GM21619 (cell line): ENCODE measurements at regions not wholly inside any gene's neighbourhood (a gene's known extent, or its start where the extent isn't known, plus 50 kb on each side); places are given as distances from the start of the nearest gene placed in this dataset.
"Not testable (repeated sequence)": the region's sequence is repeated elsewhere in the genome, so short reads cannot be mapped to it uniquely, and the experiment has no call there.

Experiments used
- ATAC-seq: cut with Tn5 transposase; IDR thresholded peaks from one replicate; pipeline ENCODE4 v1.9.1; 2021; ENCODE audit not compliant: unreplicated experiment

DNA sequence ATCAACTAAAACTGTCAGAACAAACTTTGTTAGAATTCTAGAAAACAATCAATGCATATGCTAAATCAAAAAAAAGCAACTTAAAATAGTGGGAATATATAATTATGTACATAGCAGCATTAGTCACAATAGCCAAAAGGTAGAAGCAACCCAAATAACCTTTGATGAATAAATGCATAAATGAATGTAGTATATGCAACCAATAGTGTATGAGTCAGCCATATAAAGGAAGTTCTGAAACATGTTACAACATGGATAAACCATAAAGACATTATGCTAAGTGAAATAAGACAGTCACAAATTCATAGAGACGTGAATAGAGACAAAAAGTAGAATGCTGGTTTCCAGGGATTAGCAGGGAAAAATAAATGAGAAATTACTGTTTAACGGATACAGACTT is 762.8 kb upstream of the INTU start:
- ATAC-seq = no peak

DNA sequence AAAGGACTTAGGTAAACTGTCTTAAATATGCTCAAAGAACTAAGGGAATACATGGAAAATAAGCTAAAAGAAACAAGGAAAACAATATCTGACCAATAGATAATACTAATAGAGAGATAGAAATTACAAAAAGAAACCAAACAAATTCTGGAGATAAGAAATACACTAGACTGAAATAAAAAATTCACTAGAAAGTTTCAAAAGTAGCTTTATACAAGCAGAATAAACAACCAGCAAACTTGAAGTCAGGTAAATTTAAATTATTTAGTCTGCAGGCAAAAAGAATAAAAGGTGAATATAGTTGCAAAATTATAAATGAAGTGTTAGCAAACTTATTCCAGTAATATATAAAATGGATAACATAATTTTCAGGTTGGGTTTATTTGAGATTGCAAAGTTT is 760.9 kb upstream of the INTU start:
- ATAC-seq = no peak

DNA sequence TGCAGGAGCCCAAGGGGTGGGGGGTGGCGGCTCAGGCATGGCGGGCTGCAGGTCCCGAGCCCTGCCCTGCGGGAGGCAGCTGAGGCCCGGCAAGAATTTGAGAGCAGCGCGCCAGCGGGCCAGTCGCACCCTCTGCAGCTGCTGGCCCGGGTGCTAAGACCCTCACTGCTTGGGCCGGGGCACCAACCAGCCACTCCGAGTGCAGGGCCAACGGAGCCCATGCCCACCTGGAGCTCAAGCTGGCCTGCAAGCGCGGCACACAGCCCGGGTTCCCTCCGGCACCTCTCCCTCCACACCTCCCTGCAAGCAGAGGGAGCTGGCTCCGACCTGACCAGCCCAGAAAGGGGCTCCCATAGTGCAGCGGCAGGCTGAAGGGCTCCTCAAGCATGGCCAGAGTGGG is 758.2 kb upstream of the INTU start:
- ATAC-seq = no peak

DNA sequence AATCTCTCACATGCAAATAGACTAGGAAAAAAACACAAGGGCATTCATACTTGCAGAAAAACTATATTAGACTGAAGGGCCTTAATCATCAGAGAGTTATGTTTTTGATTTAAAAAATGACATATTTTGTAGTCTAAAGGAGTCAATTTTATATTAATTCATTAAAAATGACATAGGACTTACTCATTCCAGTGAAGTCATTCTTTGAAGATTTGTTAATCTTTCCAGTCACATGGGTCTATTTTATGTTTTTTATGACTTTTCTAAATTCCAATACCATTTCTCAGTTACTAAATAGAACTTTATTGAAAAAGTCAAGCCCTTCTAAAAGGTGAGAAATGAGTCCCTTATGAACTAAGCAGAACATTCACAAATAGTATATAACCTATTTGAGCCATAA is 743.8 kb upstream of the INTU start:
- no peak for ATAC-seq

DNA sequence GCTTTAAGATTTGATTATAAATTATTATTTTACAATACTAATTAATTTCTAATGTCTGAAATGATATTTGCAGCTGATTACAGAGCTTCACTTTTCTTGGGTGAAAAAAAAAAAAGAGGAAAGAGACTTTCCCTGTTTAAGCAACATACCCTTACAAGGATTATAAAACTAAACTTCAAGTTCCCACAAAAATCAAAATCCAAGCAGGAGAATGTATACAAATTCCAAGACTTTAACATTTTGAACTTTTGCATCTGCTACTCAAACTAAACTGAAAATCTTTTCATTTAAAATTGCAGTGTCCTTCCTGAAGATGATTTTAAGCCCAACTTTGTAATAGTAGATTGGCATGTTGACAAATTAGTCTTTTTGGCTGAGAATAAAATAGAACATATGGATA is 742.4 kb upstream of the INTU start:
- no peak for ATAC-seq

DNA sequence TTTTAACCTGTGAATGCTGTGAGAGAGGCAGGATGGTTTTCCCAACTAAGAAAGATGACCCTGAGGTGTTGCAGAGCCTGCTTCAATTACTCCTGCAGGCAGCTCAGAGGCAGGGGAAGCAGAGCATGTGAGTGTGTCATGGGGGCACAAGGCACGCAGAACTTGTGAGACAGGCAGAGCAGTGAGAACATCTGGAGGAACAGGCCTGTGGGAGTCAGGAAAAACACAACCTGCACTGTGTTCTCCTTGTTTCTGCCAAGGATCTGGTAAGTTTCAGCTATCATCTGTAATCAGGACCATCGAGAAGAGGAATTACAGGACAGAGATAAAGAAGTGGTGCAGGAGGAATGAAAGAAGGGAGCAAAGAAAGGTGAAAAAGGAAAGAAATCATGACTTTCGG is 741.8 kb upstream of the INTU start:
- no peak for ATAC-seq

DNA sequence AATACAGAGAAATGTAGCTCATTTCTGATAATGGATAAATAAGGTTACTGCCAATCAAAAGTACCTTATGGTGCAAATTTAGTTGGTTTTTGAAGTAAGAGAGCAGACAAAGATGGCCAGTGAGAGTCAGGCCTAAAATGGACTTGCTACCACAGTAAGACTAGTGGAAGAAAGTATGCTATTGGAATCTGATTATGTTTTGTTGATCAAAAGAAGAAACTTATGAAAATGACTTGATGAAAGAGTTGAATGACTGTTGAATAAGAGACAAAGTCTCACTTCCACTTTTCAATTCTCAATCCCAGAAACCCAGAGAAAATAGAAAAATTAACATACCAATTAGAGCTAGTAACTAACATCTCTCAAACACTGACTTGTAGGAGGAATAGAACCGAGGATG is 737.8 kb upstream of the INTU start:
- no peak for ATAC-seq

DNA sequence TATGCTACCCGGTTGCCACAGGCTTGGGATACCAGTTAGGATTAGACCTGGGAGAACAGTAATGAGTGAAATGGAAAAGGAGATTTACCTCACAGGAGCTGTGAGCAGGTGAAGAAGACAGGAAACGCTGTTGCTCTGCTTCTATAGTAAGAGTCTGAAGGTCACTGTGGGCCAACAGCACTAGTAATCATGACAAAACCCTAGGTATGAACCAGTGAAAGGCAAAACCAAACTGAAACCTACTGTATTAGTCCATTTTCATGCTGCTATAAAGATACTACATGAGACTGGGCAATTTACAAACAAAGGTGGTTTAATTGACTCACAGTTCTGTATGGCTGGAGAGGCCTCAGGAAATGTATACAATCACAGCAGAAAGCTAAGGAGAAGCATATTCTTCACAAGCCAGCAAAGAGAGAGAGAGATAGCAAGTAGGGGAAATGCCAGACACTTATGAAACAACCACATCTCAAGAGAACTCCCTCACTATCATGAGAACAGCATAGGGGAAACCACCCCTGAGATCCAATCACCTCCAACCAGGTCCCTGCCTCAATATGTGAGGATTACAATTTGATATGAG is 736.7 kb upstream of the INTU start:
- no peak for ATAC-seq

DNA sequence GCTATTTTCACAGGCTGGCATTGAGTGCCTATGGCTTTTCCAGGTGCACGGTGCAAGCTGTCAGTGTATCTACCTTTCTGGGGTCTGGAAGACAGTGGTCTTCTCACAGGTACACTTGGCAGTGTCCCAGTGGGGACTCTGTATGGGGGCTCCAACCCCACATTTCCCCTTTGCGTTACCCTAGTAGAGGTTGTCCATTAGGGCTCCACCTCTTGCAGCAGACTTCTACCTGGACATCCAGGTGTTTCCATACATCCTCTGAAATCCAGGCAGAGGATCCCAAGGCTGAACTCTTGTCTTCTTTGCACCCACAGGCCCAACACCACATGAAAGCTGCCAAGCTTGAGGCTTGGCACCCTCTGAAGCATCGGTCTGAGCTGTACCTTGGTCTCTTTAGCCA is 735.7 kb upstream of the INTU start:
- no peak for ATAC-seq

DNA sequence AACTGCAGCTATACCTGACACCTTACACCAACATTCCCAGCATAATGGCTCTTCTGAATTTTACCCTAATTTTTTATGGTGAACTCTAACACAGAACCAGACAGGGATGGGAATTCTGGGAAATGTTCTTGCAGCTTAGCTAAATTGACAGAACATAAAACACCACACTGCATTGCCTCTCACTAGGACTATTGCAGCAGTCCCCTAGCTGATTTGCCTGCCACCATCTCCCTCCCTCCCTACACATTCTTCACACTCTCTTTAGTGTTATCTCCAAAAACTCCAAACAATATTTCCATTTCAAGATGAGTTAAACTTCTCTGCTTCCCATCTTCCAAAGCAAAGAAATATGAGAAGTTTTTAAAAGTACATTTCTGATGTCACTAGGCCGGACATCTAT is 733.9 kb upstream of the INTU start:
- no peak for ATAC-seq

DNA sequence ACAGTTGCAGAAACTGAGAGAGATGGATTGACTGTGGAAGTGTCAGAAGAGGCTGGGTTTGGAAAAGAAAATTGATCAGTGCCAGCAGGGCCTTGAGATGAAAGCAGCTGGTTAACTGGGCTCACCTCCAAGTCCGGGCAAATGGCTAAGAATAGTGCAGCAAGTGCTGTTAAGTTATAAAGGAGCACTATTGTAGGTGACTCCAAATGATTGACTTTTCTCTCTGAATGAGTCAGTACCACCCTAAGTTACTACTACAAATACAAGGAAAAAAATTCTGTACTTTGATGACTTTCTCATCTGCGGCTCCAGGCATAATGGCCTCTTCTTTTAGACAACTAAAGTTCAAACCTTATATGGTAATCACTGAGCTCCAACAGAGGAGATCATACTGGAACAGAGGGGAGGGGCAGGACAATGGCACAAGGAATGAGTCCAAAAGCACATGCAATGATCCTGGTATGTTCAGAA is 733.4 kb upstream of the INTU start:
- no peak for ATAC-seq

DNA sequence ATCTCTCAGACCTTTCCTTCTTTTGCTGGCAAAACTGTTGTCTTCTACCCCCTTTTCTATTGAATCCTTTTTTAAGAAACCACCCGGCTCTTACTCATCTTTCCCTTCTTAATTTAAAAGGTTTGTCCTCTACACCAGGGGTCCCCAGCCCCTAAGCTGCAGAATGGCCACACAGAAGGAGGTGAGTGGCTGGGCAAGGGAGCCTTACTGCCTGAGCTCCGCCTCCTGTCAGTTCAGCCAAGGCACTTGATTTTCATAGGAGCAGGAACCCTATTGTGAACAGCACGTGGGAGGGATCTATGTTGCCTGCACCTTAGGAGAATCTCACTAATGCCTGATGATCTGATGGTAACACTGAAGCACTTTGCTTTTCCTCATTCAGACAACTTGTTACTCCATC is 726.3 kb upstream of the INTU start:
- ATAC-seq = no peak

DNA sequence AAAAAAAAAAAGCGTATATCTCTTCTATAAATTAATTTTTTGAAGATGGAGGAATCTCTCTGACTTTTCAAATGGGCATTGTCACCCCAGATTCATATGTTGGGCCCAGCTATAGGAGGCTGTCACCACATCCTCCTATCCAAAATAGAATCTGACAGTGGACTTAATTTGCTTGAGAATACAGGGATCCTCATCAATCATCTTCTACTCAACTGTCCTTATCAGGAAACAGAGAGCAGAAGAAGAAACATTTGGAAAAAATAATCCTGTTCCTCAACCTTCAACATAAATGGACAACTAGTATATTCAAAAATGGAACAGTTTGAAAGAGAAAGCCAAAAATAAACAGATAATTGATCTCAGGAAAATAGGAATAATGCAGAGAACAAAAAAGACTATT is 725.4 kb upstream of the INTU start:
- no peak for ATAC-seq

DNA sequence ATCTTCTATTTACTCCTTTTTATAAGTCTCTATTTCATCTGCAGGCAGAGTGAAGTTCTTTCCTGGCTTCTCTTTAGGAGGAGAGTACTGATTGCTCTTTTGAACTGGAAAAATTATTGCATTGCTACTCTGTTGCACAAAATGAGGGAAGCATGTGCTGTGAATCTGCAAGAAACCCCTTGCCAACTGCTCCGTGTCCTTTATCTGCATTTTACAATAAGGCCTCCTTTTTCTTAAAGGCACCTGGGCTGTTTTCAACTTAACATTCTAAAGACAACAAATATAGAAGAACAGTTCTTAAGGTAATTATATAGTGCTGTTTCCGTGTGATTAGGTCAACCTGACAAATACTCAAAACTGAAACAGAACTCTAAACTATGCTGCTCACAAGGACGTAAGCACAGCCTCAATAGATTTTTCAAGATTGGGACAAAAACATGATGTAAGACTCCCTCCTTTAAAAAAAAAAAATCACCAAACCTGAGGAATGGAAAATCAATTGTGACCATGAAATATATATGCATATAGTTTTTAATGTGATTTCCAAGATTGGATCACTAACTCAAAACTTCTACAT is 716.6 kb upstream of the INTU start:
- ATAC-seq = no peak

DNA sequence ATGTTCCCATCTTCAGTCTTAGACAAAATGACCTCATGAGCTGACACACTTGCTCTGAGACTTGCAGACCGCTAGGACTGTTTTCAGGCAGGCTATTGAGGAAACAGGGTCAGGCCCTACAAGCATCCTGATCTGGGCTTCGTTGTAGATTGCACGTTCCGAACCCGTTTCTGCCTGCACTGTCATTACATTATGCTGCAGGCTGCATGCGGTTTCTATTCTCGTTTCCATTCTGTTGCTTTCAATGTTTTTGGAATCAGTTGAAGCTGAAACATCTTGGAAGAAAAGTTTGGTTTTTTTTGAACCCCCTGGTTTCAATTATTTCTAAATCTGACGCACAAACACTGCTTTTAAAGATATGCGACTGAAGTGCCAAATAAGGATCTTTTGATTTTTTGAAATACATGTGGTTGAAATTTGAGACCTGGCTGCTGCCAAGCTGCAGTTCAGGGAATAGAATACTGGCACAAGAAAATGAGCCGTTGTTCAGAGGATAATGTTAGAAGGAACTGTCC is 716.1 kb upstream of the INTU start:
- no peak for ATAC-seq

DNA sequence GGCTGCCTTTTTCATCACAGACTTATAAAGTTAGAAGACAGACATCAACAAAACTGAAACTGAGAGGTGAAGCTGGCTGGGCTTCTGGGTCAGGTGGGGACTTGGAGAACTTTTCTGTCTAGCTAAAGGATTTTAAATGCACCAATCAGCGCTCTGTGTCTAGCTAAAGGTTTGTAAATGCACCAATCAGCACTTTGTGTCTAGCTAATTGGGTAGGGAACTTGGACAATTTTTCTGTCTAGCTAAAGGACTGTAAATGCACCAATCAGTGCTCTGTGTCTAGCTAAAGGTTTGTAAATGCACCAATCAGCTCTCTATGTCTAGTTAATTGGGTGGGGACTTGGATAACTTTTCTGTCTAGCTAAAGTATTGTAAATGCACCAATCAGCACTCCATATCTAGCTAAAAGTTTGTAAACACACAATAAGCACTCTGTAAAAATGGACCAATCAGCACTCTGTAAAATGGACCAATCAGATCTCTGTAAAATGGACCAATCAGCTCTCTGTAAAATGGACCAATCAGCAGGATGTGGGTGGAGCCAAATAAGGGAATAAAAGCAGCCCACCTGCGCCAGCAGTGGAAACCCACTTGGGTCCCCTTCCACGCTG is 710.3 kb upstream of the INTU start:
- ATAC-seq = not testable (repeated sequence)

DNA sequence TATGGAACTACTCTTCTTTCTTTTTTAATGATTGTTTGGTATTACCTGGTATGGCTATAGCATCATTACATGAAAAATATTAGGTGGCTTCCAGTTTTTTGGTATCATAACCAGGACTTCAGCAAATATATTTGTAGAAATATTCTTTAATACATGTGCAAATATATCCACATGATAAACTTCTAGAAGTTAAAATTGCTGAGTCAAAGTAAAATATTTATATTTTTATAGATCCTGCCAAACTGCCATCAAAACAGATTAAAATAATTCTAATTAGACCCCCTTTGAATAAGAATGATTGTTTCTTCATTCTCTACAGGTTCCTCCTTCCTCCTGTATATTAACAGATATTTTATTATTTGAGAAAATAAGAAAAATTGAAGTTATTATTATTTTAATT is 708.5 kb upstream of the INTU start:
- ATAC-seq = no peak

DNA sequence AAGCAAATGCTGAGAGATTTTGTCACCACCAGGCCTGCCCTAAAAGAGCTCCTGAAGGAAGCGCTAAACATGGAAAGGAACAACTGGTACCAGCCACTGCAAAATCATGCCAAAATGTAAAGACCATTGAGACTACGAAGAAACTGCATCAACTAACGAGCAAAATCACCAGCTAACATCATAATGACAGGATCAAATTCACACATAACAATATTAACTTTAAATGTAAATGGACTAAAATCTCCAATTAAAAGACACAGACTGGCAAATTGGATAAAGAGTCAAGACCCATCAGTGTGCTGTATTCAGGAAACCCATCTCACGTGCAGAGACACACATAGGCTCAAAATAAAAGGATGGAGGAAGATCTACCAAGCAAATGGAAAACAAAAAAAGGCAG is 702.7 kb upstream of the INTU start:
- ATAC-seq = not testable (repeated sequence)

DNA sequence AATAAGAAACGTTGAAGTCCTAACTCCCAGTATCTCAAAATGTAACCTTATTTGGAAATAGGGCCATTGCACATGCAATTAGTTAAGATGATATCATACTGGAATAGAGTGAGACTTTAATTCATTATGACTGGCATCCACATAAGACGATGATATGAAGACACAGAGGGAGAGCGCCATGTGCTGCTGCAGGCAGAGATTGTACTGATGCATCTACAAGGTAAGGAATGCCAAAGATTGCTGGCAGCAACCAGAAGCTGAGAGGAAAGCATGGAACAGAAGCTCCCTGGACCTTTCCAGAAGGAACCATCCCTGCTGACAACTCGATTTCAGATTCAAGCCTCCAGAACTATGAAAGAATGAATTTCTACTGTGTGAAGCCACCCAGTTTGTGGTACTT is 697.0 kb upstream of the INTU start:
- no peak for ATAC-seq

DNA sequence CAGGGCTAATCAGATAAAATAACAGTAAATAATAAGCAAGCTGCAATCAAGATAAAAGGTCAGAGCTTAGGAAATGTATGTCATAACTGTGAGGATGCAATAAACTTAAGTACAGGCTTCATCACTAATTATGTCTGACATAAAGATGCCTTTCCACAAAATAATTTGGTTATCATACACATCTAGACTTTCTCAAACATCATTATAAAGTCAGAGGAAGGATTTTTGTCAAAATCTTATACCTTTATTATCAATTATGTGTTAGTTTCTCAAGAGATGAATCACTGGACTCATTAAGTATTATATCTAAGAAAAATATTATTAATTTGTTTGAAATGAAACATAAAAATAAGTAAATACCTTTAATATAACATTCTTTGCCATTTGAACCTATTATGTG is 695.4 kb upstream of the INTU start:
- ATAC-seq = no peak

DNA sequence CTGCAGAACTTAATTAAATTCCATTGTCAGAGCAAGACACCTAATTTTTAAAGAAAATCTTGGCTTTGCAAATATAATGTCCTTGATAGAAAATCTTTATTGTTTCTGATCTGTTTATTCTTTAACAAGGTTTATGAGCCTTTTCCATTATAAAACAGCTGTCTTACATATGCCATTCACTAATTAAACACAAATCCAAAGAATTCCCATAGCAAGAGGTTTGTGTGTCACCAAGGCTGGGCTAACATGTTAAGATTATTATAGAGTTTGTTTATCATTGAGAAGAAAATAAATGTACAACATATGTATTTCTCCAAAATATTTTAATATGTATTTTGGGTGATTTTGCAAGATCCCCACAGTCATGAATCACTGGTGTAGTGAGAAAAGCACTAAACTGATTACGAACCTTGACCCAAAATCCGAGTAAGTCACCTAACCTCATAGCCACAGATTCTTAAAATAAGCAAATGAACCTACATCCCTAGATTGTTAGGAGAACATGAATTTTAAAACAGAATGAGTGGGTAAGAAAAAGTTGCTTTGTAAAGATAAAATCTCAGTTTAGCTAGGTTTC is 694.8 kb upstream of the INTU start:
- ATAC-seq = no peak

DNA sequence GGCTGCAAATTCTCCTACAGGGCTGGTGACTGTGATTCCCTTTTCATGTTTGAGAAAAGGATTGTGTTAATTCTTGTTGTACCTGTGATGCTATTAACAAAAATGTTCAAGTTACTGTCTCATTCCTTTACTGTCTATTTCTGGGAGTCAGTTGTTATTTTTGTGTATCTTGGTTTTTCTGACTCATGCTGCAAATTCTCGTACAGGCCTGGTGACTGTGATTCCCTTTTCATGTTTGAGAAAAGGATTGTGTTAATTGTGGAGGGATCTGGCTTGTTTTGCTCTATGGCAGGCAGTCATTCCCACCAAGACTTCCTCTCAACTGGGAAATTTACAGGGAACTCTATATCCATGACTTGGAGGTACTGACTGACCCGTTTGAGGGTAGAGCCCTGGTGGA is 693.4 kb upstream of the INTU start:
- no peak for ATAC-seq
